Aorta (tissue), 5 donors: ENCODE measurements at regions not wholly inside any gene's neighbourhood (a gene's known extent, or its start where the extent isn't known, plus 50 kb on each side); places are given as distances from the start of the nearest gene placed in this dataset.
A peak's percentile ranks its signal among the peaks of the same experiment; 100 is the strongest.

Experiments used
- ATAC-seq: fragments of 200-7000 bp; cut with Tn5 transposase; one replicate; pipeline ENCODE4 v1.9.1; 2022; ENCODE audit warnings: moderate library complexity; ENCODE audit not compliant: low FRiP score
- DNase-seq, 2 donors: peaks; one replicate each; pipeline ENCODE4 v3.0.0-alpha.2; 2020
- H3K27ac ChIP-seq, 2 donors: one replicate each; pipeline ENCODE4 v1.5.1; 2013; ENCODE audit warnings: low read length in 2 of 2, mild to moderate bottlenecking in 2 of 2, moderate library complexity in 2 of 2, control low read depth in 1 of 2, inconsistent platforms in 1 of 2, low read depth in 1 of 2
- H3K27me3 ChIP-seq, 2 donors: one replicate each; pipeline ENCODE4 v1.6.1; 2013; ENCODE audit warnings: control low read depth in 1 of 2, low read length in 1 of 2, mild to moderate bottlenecking in 1 of 2, moderate library complexity in 1 of 2; ENCODE audit not compliant: insufficient read depth in 2 of 2, control insufficient read depth in 1 of 2
- H3K36me3 ChIP-seq, 2 donors: one replicate each; pipeline ENCODE4 v1.6.1; 2013; ENCODE audit warnings: control low read depth in 1 of 2, low read length in 1 of 2, mild to moderate bottlenecking in 1 of 2; ENCODE audit not compliant: insufficient read depth in 2 of 2, control insufficient read depth in 1 of 2
- H3K4me1 ChIP-seq, 2 donors: one replicate each; pipeline ENCODE4 v1.6.1; 2013; ENCODE audit warnings: low read length in 2 of 2, control low read depth in 1 of 2, mild to moderate bottlenecking in 1 of 2, moderate library complexity in 1 of 2; ENCODE audit not compliant: insufficient read depth in 2 of 2, control insufficient read depth in 1 of 2
- H3K4me3 ChIP-seq, 2 donors: one replicate each; pipeline ENCODE4 v1.5.1; 2013; ENCODE audit warnings: low read length in 2 of 2, control low read depth in 1 of 2, mild to moderate bottlenecking in 1 of 2
- H3K9me3 ChIP-seq: one replicate; pipeline ENCODE4 v1.6.1; 2013; ENCODE audit warnings: mild to moderate bottlenecking, low read length; ENCODE audit not compliant: control insufficient read depth
- WGBS, 2 donors: extraction: QIAGEN DNeasy Blood & Tissue Kit; methylation state at CpG; one replicate each; pipeline ENCODE4 v1.1.7; 2013; 5-methylcytosine and 5-hydroxymethylcytosine counted together
- intact Hi-C, 2 donors: fragments of 100-400 bp; cut with DNase I; formaldehyde crosslinking; loops; one replicate each; pipeline versions ENCODE4 v1.14.2 to v1.15.0; 2022
- donor health status: healthy with polysubstance abuse.
- donor health status: Bipolar disorder and iron deficiency.
- donor health status: DM: no; HTN: no; CAD: no.
- donor health status: DM: no; HTN: no; CAD: no.
- donor health status: DM: yes; HTN: yes; CAD: no.

DNA sequence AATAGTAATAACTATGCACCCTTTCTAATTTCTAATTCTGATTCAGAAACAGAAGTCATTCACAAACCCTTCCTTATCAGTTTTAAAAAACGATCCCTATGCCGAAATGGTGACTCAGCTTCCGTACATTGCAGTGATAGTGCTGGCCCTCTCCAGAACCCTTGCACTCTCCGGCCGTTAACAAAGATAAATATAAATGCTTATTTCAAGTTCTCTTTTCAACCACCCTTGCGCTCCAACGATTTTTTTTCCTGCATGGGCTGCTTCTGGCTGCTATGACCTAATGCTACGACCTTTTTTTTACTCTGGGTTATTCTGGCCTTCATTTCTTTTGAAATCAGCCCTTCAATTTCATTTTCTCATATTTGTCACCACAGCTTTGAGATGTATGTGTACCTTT lies 646.2 kb downstream of the NTRK3 start:
- no peaks in the 10 kb centered on the region for H3K9me3 ChIP-seq
- intact Hi-C loops = loop anchor here (10.0 kb wide), 2 partner anchors 126 to 514 kb away; no protein-coding TSS in a partner anchor
- DNase-seq = no peak
- peaks cover 5 to 9% of the 10 kb centered on the region in 2 donors for H3K4me1 ChIP-seq
- no peaks in the 10 kb centered on the region for H3K27me3 ChIP-seq
- WGBS, 2 donors = 4 to 5% methylated on average over 8 of the region's 8 CpGs
- H3K27ac ChIP-seq = peak overlapping the region; percentile 51 to 67
- no peak overlapping the region for H3K4me3 ChIP-seq
- H3K36me3 ChIP-seq = no peaks in the 10 kb centered on the region
- ATAC-seq = peak; percentile 74

DNA sequence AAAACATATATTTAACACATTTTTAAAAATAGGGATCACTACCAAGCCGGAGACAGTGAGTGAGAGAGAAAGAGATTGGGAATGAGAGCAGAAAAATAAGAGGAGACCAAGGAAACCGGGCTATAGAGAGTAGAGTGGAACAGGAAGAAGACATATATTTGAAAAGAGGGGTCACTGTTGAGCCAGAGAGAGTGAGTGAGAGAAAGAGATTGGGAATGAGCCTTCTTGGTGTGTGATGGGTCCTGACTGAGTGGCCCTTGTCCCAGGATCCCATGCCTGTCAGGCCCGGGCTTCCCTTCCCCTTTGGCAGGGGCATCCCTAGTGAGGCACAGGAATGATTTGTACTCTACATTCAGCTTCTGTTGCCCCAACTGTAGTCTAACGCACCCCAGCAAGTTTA lies 646.6 kb downstream of the NTRK3 start:
- no peak for DNase-seq
- Histone ChIP-seq H3K4me1 (peaks cover 5 to 9% of the 10 kb centered on the region in 2 donors), H3K36me3 (no peaks in the 10 kb centered on the region), H3K9me3 (no peaks in the 10 kb centered on the region), H3K27ac (peak overlapping the region; percentile 67 to 93), H3K27me3 (no peaks in the 10 kb centered on the region), H3K4me3 (no peak overlapping the region)
- ATAC-seq = peak; percentile 54
- 11 to 17% methylated on average over 4 of the region's 4 CpGs for WGBS, 2 donors
- intact Hi-C loops = loop anchor here (5.0 to 10.0 kb wide), 3 partner anchors 118 to 515 kb away; no protein-coding TSS in a partner anchor

DNA sequence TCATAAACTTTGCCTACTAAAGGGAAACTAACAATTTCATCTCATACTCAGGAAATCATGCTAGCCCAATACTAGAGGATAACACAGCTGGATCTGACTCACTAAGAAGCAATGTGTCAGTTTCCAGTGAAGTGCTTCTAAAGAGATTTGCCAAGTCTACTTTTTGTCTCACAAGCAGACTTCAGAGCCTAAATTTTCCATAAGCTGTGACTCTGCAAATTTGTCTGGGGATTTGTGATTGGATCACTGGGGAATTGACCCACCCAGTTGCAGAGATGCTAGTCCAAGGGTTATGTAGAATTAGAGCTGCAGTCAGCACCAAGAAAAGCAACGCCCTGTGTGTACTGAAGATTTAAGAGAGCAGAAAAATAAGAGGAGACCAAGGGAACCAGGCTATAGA lies 647.1 kb downstream of the NTRK3 start:
- peak; percentile 66 for ATAC-seq
- peak overlapping the region; percentile 39 to 93 for H3K27ac ChIP-seq
- 4 to 8% methylated on average over 1 of the region's 1 CpG for WGBS, 2 donors

DNA sequence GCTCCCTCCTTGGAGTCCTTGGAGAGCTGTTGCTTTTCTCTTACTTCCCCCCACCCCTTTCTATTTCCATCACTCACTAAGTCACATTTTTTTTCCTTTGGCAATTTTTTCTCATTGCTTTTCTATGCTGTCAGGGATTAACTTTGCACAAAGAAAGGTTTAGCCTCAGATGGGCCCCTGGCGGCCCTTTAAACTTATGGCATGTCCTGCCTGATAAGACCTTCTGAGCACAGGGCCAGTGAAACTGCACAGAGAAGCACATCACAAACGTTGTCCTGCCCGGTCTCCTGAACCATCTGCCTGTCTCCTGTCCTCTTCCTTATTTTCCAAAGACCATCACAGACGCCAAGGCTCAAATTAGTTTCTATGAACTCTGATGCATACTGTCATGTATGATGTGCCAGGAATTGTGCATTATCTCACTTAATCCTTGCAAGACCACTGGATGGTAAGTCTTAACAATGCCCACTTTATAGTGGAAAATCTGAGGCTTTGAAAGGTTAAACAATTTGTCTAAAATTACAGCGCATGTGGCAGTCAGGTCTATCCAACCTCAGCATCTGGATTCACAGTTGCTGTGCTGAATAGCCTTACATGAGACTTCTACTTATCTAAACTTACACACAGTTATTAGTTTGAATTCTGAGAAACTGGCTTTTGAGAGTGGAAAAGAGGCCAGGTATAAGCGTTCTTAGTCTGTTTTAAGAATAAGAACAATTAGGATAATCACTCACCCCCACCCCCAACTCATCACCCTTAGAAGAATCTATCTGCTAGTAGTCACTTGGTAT lies 648.1 kb downstream of the NTRK3 start:
- Histone ChIP-seq H3K4me1 (peaks cover 5 to 9% of the 10 kb centered on the region in 2 donors), H3K27ac (peak overlapping the region; percentile 52 to 77), H3K36me3 (no peaks in the 10 kb centered on the region), H3K27me3 (no peaks in the 10 kb centered on the region), H3K9me3 (no peaks in the 10 kb centered on the region), H3K4me3 (no peak overlapping the region)
- 30 to 47% methylated on average over 6 of the region's 6 CpGs for WGBS, 2 donors
- DNase-seq (no peak), ATAC-seq (no peak)
- intact Hi-C loops = loop anchor here in 1 of 2 donors (5.0 kb wide), 1 partner anchor 116 kb away; no protein-coding TSS in a partner anchor

More for the DNA sequence above, 647.1 kb downstream of the NTRK3 start:
- Histone ChIP-seq H3K36me3 (no peaks in the 10 kb centered on the region), H3K4me3 (no peak overlapping the region), H3K9me3 (no peaks in the 10 kb centered on the region), H3K27me3 (no peaks in the 10 kb centered on the region), H3K4me1 (peaks cover 5 to 9% of the 10 kb centered on the region in 2 donors)
- no peak for DNase-seq
- intact Hi-C loops = loop anchor here in 1 of 2 donors (5.0 kb wide), 1 partner anchor 117 kb away; no protein-coding TSS in a partner anchor

DNA sequence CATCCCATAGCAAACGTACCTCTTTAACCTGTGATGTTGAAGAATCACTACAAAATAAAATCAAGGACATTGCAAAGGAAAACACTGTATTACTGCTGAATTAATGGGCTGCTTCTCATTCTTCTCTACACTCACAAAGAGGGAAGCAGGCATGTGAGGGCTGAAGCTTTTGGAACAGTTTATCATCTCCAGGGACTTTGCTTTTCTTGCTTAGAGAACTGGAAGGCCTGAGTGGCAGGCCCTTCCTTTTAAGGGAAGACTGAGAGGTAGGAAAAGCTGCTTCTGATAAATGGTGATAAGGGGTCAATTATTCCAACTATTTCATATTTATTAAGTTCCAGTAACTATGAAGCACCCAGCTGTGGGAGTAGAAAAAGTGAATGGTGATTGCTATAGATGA lies 649.6 kb downstream of the NTRK3 start:
- ATAC-seq = no peak
- H3K4me3 ChIP-seq = no peak overlapping the region
- intact Hi-C loops = loop anchor here in 1 of 2 donors (5.0 kb wide), 1 partner anchor 115 kb away; no protein-coding TSS in a partner anchor
- H3K4me1 ChIP-seq = peaks cover 5 to 9% of the 10 kb centered on the region in 2 donors
- no peak for DNase-seq
- peaks cover 2% of the 10 kb centered on the region for H3K9me3 ChIP-seq
- H3K36me3 ChIP-seq = no peaks in the 10 kb centered on the region
- WGBS, 2 donors = 25 to 37% methylated on average over 1 of the region's 1 CpG
- H3K27me3 ChIP-seq = no peaks in the 10 kb centered on the region
- no peak overlapping the region for H3K27ac ChIP-seq

DNA sequence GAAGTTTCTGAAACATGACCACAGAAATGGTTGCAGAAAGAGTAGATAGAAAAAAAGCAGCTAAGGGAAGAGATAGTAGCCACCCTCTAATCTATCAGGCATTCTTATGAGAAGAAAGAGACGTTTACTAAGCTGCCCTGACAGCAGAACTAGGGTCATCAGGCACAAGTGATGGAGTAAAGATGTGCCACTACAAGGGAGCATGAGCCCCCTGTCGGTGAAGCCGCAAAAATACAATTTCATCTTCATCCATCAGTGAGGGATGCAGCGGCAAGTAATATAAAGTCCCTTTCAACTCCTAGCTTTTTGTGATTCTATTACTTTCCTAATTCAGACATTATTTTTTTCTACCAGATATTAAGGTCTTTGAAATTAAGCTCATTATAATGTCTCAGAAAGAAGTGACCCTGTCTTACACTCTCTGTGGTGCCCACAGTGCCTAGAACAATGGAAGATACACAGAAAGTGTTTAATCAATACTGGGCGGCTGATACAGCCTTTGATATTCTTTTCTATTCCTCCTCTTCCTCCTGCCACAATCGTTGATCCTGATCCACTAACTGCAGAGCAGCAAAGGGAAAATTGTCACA lies 651.6 kb downstream of the NTRK3 start:
- no peak for ATAC-seq
- H3K4me3 ChIP-seq = no peak overlapping the region
- no peaks in the 10 kb centered on the region for H3K36me3 ChIP-seq
- peaks cover 2% of the 10 kb centered on the region for H3K9me3 ChIP-seq
- intact Hi-C loops = loop anchor here in 1 of 2 donors (5.0 kb wide), 1 partner anchor 113 kb away; no protein-coding TSS in a partner anchor
- 50 to 56% methylated on average over 6 of the region's 6 CpGs for WGBS, 2 donors
- H3K27ac ChIP-seq = no peak overlapping the region
- peaks cover under 1 to 5% of the 10 kb centered on the region in 2 donors for H3K4me1 ChIP-seq
- no peaks in the 10 kb centered on the region for H3K27me3 ChIP-seq
- DNase-seq = no peak

DNA sequence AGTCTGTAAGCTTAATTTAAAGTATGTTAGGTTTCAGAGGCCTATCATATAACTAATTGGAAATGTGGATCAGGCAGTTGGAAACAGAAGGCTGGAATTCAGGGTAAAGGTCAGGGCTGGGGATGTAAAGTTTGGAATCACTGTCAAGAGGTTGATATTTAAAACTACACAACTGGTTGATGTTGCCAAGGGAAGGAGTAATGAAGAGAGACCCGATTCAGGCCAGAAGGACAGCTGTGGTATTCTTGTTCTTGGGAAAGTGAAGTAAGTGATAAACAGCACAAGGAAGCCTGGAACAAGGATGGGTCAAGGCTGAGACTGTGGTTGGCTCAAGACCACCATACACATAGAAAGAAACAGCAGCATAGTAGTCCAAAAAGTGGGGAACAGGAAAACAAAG lies 654.2 kb downstream of the NTRK3 start:
- no peaks in the 10 kb centered on the region for H3K36me3 ChIP-seq
- intact Hi-C loops = no loop called here
- H3K4me3 ChIP-seq = no peak overlapping the region
- H3K27me3 ChIP-seq = no peaks in the 10 kb centered on the region
- peaks cover 2% of the 10 kb centered on the region for H3K9me3 ChIP-seq
- no peak for DNase-seq
- no peaks in the 10 kb centered on the region for H3K4me1 ChIP-seq
- ATAC-seq = no peak
- H3K27ac ChIP-seq = no peak overlapping the region
- 80 to 90% methylated on average over 1 of the region's 1 CpG for WGBS, 2 donors

DNA sequence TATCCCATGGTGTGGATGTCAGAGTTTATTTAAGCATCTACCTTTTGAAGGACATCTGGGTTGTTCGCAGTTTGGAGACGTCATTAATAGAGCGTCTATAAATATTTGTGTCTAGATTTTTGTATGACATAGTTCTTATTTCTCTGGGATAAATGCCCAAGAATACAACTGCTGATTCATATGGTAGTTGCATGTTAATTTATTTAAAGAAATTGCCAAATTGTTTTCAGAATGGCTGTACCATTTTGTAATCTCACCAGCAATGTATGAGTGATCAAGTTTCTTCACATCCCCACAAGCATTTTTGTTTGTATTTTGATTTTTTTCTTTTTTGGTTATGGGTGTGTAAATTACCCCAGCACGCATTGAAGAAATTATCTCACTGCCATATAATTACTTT lies 656.9 kb downstream of the NTRK3 start:
- Histone ChIP-seq H3K4me3 (no peak overlapping the region), H3K4me1 (no peaks in the 10 kb centered on the region), H3K27me3 (no peaks in the 10 kb centered on the region), H3K27ac (no peak overlapping the region), H3K9me3 (peaks cover 2% of the 10 kb centered on the region), H3K36me3 (no peaks in the 10 kb centered on the region)
- WGBS, 2 donors = 41 to 42% methylated on average over 4 of the region's 4 CpGs
- DNase-seq = no peak
- ATAC-seq = no peak
- intact Hi-C loops = no loop called here
